ENCODE measurements at regions not wholly inside any gene's neighbourhood (a gene's known extent, or its start where the extent isn't known, plus 50 kb on each side); places are given as distances from the start of the nearest gene placed in this dataset.
A peak's percentile ranks its signal among the peaks of the same experiment; 100 is the strongest.

- no peak overlapping the region for H3K4me3 Mint-ChIP-seq
- no peak overlapping the region for H3K27ac Mint-ChIP-seq
- H3K27me3 Mint-ChIP-seq: peaks cover 6% of the 10 kb centered on the region
- peaks cover 2% of the 10 kb centered on the region for H3K36me3 Mint-ChIP-seq
- no peaks in the 10 kb centered on the region for H3K9me3 Mint-ChIP-seq
- H3K4me1 Mint-ChIP-seq: peaks cover 0 to 2% (median 0%) of the 10 kb centered on the region in 3 donors
Observed at GRCh38 chr12:91861554-91861953, 284.1 kb downstream of the BTG1 start.

GRCh38 chr12:91859347-91859746, 286.3 kb downstream of the BTG1 start:
- no peak overlapping the region for H3K4me3 Mint-ChIP-seq
- H3K4me1 Mint-ChIP-seq: peaks cover 0 to 2% (median 0%) of the 10 kb centered on the region in 3 donors
- no peaks in the 10 kb centered on the region for H3K9me3 Mint-ChIP-seq
- peaks cover 6% of the 10 kb centered on the region for H3K27me3 Mint-ChIP-seq
- no peaks in the 10 kb centered on the region for H3K36me3 Mint-ChIP-seq
- H3K27ac Mint-ChIP-seq: no peak overlapping the region

GRCh38 chr12:91857813-91858542, 287.7 kb downstream of the BTG1 start:
- Mint-ChIP-seq H3K4me1 (peaks cover 0 to 2% (median 0%) of the 10 kb centered on the region in 3 donors), H3K36me3 (peaks cover 2% of the 10 kb centered on the region), H3K27me3 (peaks cover 7% of the 10 kb centered on the region), H3K9me3 (no peaks in the 10 kb centered on the region), H3K4me3 (no peak overlapping the region), H3K27ac (no peak overlapping the region)

DNA sequence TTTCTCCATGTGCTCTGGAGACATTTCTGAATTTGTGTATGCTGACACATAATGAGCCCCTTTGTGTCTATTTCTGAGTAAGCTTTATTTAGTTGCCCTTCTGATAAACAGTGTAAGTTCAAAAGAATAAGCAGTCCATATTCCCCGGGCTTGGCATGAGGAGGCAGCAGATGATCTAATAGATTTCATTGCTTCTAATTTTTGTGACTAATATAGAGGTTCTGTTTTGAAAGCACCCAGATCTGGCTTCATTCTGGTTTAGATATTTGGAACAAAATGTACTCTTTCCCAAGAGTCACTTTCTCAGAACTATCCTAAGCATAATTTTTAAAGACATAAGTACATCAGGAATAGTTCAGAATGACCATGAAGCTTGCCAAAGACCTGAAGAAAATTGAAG, 290.9 kb downstream of the BTG1 start:
- H3K9me3 Mint-ChIP-seq: no peaks in the 10 kb centered on the region
- H3K36me3 Mint-ChIP-seq: peaks cover 2% of the 10 kb centered on the region
- H3K4me3 Mint-ChIP-seq: no peak overlapping the region
- no peak overlapping the region for H3K27ac Mint-ChIP-seq
- H3K27me3 Mint-ChIP-seq: peaks cover 3% of the 10 kb centered on the region
- H3K4me1 Mint-ChIP-seq: no peaks in the 10 kb centered on the region

- no peaks in the 10 kb centered on the region for H3K4me1 Mint-ChIP-seq
- H3K27ac Mint-ChIP-seq: no peak overlapping the region
- peaks cover 3% of the 10 kb centered on the region for H3K27me3 Mint-ChIP-seq
- no peaks in the 10 kb centered on the region for H3K9me3 Mint-ChIP-seq
- H3K4me3 Mint-ChIP-seq: no peak overlapping the region
- peaks cover 2% of the 10 kb centered on the region for H3K36me3 Mint-ChIP-seq
Observed at GRCh38 chr12:91853350-91854127, 292.1 kb downstream of the BTG1 start.

GRCh38 chr12:91852634-91853033, 293.0 kb downstream of the BTG1 start:
- Mint-ChIP-seq H3K27me3 (peaks cover 3% of the 10 kb centered on the region), H3K4me1 (no peaks in the 10 kb centered on the region), H3K4me3 (no peak overlapping the region), H3K27ac (no peak overlapping the region), H3K36me3 (peaks cover 2% of the 10 kb centered on the region), H3K9me3 (no peaks in the 10 kb centered on the region)

DNA sequence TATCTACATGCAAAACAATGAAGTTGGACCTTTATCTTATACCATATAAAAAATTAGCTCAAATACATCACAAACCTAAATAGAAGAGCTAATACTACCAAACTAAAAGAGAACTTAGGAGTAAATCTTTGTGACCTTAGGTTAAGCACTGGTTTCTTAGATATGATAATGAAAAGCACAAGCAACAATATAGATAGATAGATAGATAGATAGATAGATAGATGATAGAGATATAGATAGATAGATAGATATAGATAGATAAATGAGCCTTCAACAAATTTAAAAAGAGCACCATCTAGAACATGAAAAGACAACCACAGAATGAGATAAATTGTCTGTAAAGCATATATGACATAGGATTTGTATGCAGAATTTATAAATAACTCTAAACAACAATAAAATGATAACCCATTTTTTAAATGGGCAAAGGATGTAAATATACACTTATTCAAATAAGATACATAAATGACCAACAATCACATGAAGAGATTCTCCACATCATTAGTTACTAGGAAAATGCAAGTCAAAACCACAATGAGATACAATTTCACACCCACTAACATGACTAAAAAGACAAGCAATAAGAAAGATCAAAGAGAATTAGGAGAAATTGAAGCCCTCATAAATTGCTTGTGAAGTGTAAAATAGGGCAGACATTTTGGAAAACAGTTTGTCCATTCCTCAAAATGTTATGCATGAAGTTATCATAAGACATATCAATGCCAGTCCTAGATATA, 293.7 kb downstream of the BTG1 start:
- Mint-ChIP-seq H3K36me3 (peaks cover 2% of the 10 kb centered on the region), H3K4me1 (no peaks in the 10 kb centered on the region), H3K27ac (no peak overlapping the region), H3K4me3 (no peak overlapping the region), H3K27me3 (peaks cover 3% of the 10 kb centered on the region), H3K9me3 (no peaks in the 10 kb centered on the region)

- peaks cover 0 to 10% (median 2%) of the 10 kb centered on the region in 3 donors for H3K9me3 Mint-ChIP-seq
- H3K27ac Mint-ChIP-seq: no peak overlapping the region
- no peak overlapping the region for H3K4me3 Mint-ChIP-seq
Observed at GRCh38 chr12:91846466-91847055, 299.1 kb downstream of the BTG1 start.

DNA sequence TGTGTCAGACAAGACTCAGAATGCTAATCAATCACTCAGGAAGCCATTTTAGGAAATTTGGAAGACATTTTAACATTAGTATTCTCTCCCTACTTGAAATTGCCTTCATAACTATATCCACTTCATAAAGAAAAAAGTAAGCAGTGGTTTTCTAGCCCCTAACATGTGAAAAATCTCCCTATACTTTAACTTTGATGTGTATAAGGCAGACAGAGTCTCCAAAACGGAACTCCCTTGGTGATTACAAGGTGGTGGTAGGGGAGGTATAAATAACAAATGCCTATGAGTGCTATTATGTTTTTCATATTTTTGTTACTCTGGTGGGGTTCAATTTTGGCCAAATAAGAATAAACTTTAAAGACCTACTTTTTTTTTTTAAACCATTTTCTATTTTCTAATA, 300.3 kb downstream of the BTG1 start:
- no peak overlapping the region for H3K4me3 Mint-ChIP-seq
- no peaks in the 10 kb centered on the region for H3K4me1 Mint-ChIP-seq
- no peaks in the 10 kb centered on the region for H3K27me3 Mint-ChIP-seq
- peaks cover 0 to 10% (median 2%) of the 10 kb centered on the region in 3 donors for H3K9me3 Mint-ChIP-seq
- no peak overlapping the region for H3K27ac Mint-ChIP-seq
- H3K36me3 Mint-ChIP-seq: peaks cover 3% of the 10 kb centered on the region

More at GRCh38 chr12:91846466-91847055, 299.1 kb downstream of the BTG1 start:
- Mint-ChIP-seq H3K36me3 (peaks cover 3% of the 10 kb centered on the region), H3K4me1 (no peaks in the 10 kb centered on the region), H3K27me3 (no peaks in the 10 kb centered on the region)

GRCh38 chr12:91841822-91842221, 303.8 kb downstream of the BTG1 start:
- Mint-ChIP-seq H3K4me3 (no peak overlapping the region), H3K9me3 (peaks cover 0 to 10% (median 2%) of the 10 kb centered on the region in 3 donors), H3K36me3 (peaks cover 3% of the 10 kb centered on the region), H3K4me1 (no peaks in the 10 kb centered on the region), H3K27ac (peak overlapping the region in 1 of 3 donors; percentile 34), H3K27me3 (no peaks in the 10 kb centered on the region)

GRCh38 chr12:91836696-91837095, 308.9 kb downstream of the BTG1 start:
- Mint-ChIP-seq H3K9me3 (peaks cover 0 to 3% (median 1%) of the 10 kb centered on the region in 3 donors), H3K27me3 (no peaks in the 10 kb centered on the region), H3K36me3 (no peaks in the 10 kb centered on the region), H3K27ac (no peak overlapping the region), H3K4me3 (no peak overlapping the region), H3K4me1 (peaks cover 0 to 6% (median 0%) of the 10 kb centered on the region in 3 donors)

GRCh38 chr12:91836264-91836663, 309.4 kb downstream of the BTG1 start:
- Mint-ChIP-seq H3K4me1 (peaks cover 0 to 6% (median 0%) of the 10 kb centered on the region in 3 donors), H3K36me3 (no peaks in the 10 kb centered on the region), H3K9me3 (peaks cover 0 to 3% (median 0%) of the 10 kb centered on the region in 3 donors), H3K4me3 (no peak overlapping the region), H3K27ac (no peak overlapping the region), H3K27me3 (no peaks in the 10 kb centered on the region)

- Mint-ChIP-seq H3K27me3 (no peaks in the 10 kb centered on the region), H3K36me3 (no peaks in the 10 kb centered on the region), H3K4me1 (peaks cover 0 to 6% (median 0%) of the 10 kb centered on the region in 3 donors), H3K4me3 (no peak overlapping the region), H3K9me3 (peaks cover 0 to 3% (median 0%) of the 10 kb centered on the region in 3 donors), H3K27ac (peak overlapping the region in 1 of 3 donors; percentile 63)
Observed at GRCh38 chr12:91835693-91836092, 310.0 kb downstream of the BTG1 start.

DNA sequence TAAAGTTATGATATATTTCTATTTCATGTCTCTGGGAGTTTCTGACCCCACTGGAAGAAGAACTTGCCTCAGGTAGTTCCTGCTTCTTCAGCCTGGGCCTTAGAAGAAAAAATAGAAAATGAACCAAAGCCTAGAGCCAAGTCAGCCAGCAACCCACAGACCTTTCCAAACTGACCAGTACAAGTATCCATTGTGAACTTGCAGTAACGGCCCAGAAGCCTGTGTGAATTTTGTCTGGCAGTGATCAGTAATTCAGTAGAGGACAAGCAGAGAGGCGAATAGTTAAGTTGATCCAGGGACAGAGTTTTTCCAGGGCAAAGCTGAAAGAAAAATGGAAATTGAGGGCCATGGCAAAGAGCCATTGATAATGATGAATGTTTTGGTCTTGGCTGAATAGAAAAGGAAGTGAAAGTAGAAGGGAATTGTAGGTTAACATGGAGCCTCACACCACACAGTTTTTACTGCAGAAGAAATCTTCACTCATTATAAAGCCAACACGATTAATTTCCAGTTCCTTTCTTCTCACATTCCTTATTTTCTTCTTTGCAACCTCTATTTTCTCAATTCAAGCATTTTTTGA, 311.8 kb downstream of the BTG1 start:
- Mint-ChIP-seq H3K4me3 (no peak overlapping the region), H3K27ac (no peak overlapping the region), H3K9me3 (peaks cover 0 to 3% (median 0%) of the 10 kb centered on the region in 3 donors), H3K27me3 (no peaks in the 10 kb centered on the region), H3K4me1 (peaks cover 0 to 6% (median 0%) of the 10 kb centered on the region in 3 donors), H3K36me3 (no peaks in the 10 kb centered on the region)
